DOHH2 (cell line): ENCODE measurements at regions not wholly inside any gene's neighbourhood (a gene's known extent, or its start where the extent isn't known, plus 50 kb on each side); places are given as distances from the start of the nearest gene placed in this dataset.

ENCODE experiments used
- EZH2phosphoT487 ChIP-seq: fragments of 200-600 bp; sonication (generic); IDR thresholded peaks from 2 replicates; pipeline ENCODE4 v1.6.1; 2017; ENCODE audit warnings: borderline replicate concordance, mild to moderate bottlenecking, antibody characterized with exemption, low read length, moderate library complexity, mixed read lengths
- TF ChIP-seq, protein P1 (sequence below): fragments of 200-600 bp; sonication (generic); IDR thresholded peaks from one replicate; pipeline ENCODE4 v1.5.1; 2014; ENCODE audit warnings: antibody characterized with exemption, mild to moderate bottlenecking, low read depth, low read length; ENCODE audit not compliant: poor library complexity, severe bottlenecking

DNA sequence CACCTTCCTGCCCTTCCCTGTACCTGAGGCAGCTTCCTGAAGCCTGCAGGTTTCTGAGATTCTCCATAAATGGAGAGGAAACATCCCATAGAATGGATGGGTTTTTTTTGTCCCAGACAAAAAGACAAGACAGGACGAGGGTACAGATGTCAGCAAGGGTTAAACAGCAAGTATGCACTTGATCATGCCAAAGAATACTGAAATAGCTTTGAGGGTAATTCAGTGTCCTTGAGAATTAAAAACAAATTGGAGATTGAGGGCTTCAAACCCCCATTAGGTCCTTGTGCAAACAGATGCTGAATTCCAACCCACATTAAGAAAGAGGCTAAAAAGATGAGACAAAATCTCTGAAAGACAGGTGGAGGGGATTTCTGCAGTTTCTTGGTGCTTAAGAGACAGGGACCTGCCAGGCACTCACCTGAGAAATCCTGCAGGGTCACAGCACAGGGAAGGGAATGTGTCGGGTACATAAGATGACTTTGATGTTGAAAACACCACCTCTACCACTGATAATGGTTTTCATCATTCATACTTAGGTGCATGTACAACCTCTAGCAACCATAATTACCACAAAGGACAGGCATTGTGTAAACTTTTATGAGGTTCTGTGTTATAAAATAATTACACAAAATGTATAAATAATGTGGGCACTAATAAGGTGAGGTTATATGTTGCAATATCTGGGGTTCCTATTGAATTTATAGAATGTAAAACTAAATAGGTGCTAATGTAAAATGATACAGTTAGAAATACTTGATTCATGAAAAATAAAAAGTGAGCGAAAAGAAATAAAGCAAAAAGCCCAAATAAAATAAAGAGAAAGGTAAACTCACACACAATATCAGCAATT is 107.1 kb upstream of the TOP3B start:
- TF ChIP-seq, protein P1, sequence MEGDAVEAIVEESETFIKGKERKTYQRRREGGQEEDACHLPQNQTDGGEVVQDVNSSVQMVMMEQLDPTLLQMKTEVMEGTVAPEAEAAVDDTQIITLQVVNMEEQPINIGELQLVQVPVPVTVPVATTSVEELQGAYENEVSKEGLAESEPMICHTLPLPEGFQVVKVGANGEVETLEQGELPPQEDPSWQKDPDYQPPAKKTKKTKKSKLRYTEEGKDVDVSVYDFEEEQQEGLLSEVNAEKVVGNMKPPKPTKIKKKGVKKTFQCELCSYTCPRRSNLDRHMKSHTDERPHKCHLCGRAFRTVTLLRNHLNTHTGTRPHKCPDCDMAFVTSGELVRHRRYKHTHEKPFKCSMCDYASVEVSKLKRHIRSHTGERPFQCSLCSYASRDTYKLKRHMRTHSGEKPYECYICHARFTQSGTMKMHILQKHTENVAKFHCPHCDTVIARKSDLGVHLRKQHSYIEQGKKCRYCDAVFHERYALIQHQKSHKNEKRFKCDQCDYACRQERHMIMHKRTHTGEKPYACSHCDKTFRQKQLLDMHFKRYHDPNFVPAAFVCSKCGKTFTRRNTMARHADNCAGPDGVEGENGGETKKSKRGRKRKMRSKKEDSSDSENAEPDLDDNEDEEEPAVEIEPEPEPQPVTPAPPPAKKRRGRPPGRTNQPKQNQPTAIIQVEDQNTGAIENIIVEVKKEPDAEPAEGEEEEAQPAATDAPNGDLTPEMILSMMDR: no peak
- TF ChIP-seq EZH2phosphoT487: no peak
